NOMO-1 treated with dmso at 0.1 percent for 144 hours (cell line): ENCODE measurements at regions not wholly inside any gene's neighbourhood (a gene's known extent, or its start where the extent isn't known, plus 50 kb on each side); places are given as distances from the start of the nearest gene placed in this dataset.
"Not testable (repeated sequence)": the region's sequence is repeated elsewhere in the genome, so short reads cannot be mapped to it uniquely, and the experiment has no call there.

Experiments used
- DNase-seq: peaks from one replicate; lab custom pipeline; 2025; ENCODE audit not compliant: unreplicated experiment; lab: John Stamatoyannopoulos, UW

DNA sequence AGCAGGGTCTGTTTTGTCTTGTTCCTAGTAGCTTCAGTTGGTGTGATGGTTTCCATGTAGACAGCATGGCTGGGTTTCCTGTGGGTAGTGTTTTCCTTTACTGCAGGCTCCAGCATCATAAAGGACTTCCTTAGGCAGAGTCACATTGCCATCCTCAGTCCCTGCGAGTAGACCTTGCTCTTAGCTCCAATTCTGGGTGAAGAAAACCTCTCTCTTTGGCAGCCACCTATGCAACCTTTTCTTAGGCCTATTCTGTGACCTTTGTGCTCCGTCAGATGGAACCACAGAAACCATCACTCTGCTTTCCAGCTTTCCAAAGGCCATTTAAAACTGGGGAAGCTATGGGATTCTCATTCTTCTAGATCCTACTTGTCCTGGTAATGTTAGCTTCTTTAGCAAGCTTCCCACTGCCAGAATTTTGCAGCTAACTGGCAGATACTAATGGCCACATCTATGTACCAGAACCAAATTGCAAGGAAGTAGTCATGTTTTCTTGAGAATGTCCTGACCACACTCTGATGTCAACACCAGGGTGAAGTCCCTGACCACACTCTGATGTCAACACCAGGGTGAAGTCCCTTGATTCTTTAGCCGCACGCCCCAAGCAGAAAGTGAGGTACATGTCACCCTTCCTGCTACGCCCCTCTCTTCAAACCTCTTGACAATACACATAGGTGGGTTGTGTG is 646.6 kb upstream of the HS3ST5 start:
- no peak for DNase-seq

- DNase-seq: no peak
Measured at GRCh38 chr6:114987281-114987680, 644.5 kb upstream of the HS3ST5 start.

GRCh38 chr6:114955363-114955762 is 612.5 kb upstream of the HS3ST5 start:
- DNase-seq: no peak

GRCh38 chr6:114952229-114952628 is 609.4 kb upstream of the HS3ST5 start:
- DNase-seq: no peak

- no peak for DNase-seq
Measured at GRCh38 chr6:114945392-114945791, 602.6 kb upstream of the HS3ST5 start.

- DNase-seq: no peak
Measured at GRCh38 chr6:114941078-114941477, 598.3 kb upstream of the HS3ST5 start.

- no peak for DNase-seq
Measured at GRCh38 chr6:114940181-114940580, 597.4 kb upstream of the HS3ST5 start.

- no peak for DNase-seq
Measured at GRCh38 chr6:114939630-114940029, 596.8 kb upstream of the HS3ST5 start.

GRCh38 chr6:114936080-114936479 is 593.3 kb upstream of the HS3ST5 start:
- no peak for DNase-seq

GRCh38 chr6:114934079-114934478 is 591.3 kb upstream of the HS3ST5 start:
- no peak for DNase-seq

DNA sequence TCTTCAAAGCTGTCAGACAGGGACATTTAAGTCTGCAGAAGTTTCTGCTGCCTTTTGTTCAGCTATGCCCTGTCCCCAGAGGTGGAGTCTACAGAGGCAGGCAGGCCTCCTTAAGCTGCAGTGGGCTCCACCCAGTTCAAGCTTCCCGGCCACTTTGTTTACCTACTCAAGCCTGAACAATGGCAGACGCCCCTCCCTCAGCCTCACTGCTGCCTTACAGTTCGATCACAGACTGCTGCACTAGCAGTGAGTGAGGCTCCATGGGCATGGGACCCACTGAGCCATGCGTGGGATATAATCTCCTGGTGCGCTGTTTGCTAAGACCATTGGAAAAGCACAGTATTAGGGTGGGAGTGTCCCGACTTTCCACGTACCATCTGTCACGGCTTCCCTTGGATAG is 585.9 kb upstream of the HS3ST5 start:
- DNase-seq: not testable (repeated sequence)

- no peak for DNase-seq
Measured at GRCh38 chr6:114906096-114906495, 563.3 kb upstream of the HS3ST5 start.

DNA sequence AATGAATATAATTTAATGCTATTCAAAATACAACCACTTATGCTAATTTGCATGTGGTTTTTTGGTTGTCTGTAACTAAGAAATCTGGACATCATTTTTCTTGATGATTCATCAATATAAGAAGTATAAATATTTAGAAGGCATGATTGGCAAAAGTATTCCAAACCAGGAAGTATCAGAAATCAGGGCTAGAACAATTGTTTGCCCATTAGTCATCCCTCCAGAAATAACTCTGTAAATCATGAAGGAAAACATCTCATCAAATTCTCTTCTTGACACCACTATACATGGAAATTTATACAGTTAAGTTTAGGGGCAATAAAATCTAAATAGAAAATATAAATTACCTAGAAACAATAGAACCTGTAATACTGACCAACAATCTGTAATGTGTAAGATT is 554.7 kb upstream of the HS3ST5 start:
- DNase-seq: no peak

DNA sequence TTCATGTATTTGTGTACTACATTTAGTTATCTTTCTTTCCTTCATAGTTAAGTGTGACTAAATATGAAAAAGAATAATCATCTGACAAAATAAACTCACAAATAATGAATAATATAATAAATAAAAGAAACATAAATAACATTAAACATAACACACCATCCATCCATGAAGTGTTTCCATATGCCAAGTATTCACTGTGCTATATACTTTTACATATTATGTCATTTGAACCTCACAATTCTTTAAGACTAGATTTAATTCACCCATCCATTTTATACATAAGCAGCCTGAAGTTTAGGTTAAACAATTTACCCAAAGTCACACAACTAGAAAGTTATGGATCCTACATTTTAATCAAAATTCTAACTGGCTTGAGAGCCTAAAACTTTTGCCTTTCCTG is 549.4 kb upstream of the HS3ST5 start:
- no peak for DNase-seq

- no peak for DNase-seq
Measured at GRCh38 chr6:114888241-114888640, 545.4 kb upstream of the HS3ST5 start.

DNA sequence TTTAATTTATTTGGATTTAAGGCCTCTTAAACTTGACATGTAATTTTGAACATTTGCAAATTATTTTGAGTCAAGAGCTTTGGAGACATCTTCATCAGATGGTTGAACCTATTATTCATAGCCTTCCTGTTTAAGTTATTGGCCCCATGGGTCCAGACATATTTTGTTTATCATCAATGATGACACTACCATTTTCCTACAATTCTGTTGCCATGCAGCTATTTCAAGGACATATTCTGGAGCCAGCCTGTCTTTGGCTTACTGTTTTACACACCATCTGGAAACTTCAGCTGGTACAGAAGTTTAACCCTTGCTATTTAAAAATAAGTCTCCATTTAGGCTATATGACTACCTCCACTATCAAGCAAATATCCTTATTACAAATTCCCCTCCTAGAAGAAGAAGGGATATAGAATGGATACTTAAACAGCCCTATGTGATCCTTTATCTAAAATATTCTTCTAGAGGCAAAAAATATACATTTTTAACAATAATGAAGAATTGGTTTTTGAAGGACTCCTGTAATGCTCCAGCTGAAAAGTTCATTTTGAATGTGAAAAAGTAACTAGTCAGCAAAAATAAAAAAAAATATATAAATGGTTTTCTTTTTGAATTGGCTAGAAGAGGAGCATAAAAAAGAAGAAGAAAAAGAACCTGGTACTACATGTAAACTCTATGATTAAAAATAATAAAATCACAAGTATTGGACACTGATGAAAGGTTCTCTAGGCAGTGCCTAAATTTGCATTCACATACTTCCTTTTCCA is 544.0 kb upstream of the HS3ST5 start:
- DNase-seq: no peak

DNA sequence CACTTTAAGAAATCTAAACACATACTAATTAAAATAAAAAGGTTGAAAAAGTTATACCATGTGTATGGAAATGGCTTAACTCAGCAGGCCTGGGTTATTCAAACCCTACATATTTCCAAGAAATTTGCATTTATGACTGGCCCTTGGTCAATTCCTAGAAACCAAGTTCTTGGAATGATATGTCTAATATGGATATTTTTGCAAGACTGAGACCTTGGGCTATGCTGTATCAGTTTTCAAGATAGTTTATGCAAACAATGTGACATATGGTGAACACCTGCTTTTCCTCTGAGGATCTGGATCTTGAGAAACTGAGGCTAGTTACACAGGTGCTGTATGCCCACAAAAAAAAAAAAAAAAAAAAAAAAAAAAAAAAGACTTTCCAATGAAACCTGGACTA is 536.9 kb upstream of the HS3ST5 start:
- DNase-seq: no peak

DNA sequence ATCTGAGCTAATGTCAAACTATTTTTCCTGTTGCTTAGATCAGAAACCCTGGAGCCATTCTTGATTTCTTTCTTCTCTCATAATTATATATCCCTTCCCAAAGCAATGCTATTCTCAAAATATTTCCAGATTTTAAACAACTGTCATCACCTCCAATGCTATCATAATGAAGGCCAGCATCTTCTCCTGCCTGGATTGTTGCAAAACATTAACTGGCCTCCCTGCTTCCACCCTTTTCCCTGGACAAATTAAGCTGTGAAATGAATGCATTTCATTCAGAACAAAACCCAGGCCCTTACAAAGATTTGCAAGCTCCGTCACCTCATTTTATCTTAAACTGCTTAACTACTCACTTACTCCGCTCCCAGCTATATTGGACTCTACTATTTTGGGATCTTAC is 535.3 kb upstream of the HS3ST5 start:
- no peak for DNase-seq

- DNase-seq: no peak
Measured at GRCh38 chr6:114874410-114874809, 531.6 kb upstream of the HS3ST5 start.

- DNase-seq: not testable (repeated sequence)
Measured at GRCh38 chr6:114865506-114865905, 522.7 kb upstream of the HS3ST5 start.

- no peak for DNase-seq
Measured at GRCh38 chr6:114863610-114864009, 520.8 kb upstream of the HS3ST5 start.

- DNase-seq: no peak
Measured at GRCh38 chr6:114862819-114863218, 520.0 kb upstream of the HS3ST5 start.

GRCh38 chr6:114862064-114862463 is 519.2 kb upstream of the HS3ST5 start:
- DNase-seq: no peak
